Stimulated activated memory B cell treated with anti-CD40 and anti-IgM and Interleukin-4, amounts not matched to agents 10 μg/mL and 1 μg/mL and 100 μg/mL, for 72 hours (primary cell): ENCODE measurements at regions not wholly inside any gene's neighbourhood (a gene's known extent, or its start where the extent isn't known, plus 50 kb on each side); places are given as distances from the start of the nearest gene placed in this dataset.

Experiments
- ATAC-seq: fragments of 150-1000 bp; cut with Tn5 transposase; 2 replicates; pipeline ENCODE4 v1.10.0; 2021
- H3K27ac Mint-ChIP-seq: one replicate; pipeline ENCODE4 v1.8.0; 2022; ENCODE audit warnings: mild to moderate bottlenecking, mixed read lengths
- H3K27me3 Mint-ChIP-seq: one replicate; pipeline ENCODE4 v1.8.0; 2022; ENCODE audit warnings: mixed read lengths
- H3K36me3 Mint-ChIP-seq: one replicate; pipeline ENCODE4 v1.8.0; 2022; ENCODE audit warnings: mixed read lengths
- H3K4me1 Mint-ChIP-seq: one replicate; pipeline ENCODE4 v1.8.0; 2022; ENCODE audit warnings: mixed read lengths
- H3K4me3 Mint-ChIP-seq: one replicate; pipeline ENCODE4 v1.8.0; 2022; ENCODE audit warnings: mild to moderate bottlenecking, moderate library complexity, mixed read lengths
- H3K9me3 Mint-ChIP-seq: one replicate; pipeline ENCODE4 v1.8.0; 2022; ENCODE audit warnings: mixed read lengths

DNA sequence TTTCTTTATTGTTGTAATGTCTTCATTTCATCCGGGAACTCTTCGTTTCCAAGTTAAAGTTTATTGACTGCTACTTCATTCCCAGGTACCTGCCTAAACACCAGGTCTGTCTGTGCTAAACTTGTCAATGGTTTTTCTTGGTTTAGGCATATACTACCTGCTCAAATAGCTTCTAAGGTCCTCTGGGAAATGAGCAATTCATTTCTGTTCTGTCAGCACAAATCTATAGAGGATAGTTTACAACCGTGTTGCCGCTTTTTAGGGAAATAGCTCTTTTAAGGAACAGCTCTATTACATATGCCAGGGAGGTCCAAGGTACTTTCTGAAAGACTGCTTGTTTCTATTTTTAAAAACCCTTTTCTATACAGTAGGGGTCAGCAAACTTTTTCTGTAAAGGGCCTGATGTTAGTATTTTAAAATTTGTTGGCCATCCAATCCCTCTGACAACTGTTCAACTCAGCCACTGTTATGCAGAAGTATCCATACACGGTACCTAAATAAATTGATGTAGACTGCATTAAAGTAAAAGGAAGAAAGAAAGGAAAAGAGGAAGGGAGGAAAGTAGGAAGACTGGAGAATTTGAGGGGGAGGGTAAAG lies 222.7 kb upstream of the PTBP2 start:
- no peak overlapping the region for H3K27ac Mint-ChIP-seq
- ATAC-seq: no peak
- peaks cover 4% of the 10 kb centered on the region for H3K9me3 Mint-ChIP-seq

DNA sequence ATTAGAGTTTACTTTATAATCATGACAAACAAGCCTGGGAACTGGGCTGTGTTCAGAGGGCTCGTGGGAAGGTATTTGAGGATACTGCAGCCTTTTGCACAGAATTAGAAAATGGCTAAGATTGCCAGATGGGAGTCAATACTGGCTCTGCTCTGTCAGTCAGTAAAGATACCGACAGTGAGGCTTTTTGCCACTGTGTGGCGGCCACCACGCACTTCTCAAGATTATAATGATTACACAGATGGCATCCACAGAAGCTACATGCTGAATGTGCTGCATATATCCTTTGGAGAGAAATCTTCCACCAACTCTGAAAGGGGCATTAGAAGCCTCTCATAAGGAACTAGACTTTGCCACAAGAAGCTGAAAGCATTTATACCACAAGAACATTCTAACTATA lies 213.4 kb upstream of the PTBP2 start:
- no peak for ATAC-seq
- peaks cover 5% of the 10 kb centered on the region for H3K9me3 Mint-ChIP-seq
- H3K27me3 Mint-ChIP-seq: no peaks in the 10 kb centered on the region
- H3K4me3 Mint-ChIP-seq: no peak overlapping the region
- no peaks in the 10 kb centered on the region for H3K4me1 Mint-ChIP-seq
- no peak overlapping the region for H3K27ac Mint-ChIP-seq
- no peaks in the 10 kb centered on the region for H3K36me3 Mint-ChIP-seq

More for the DNA sequence above, 222.7 kb upstream of the PTBP2 start:
- no peak overlapping the region for H3K4me3 Mint-ChIP-seq
- no peaks in the 10 kb centered on the region for H3K4me1 Mint-ChIP-seq
- H3K27me3 Mint-ChIP-seq: no peaks in the 10 kb centered on the region
- no peaks in the 10 kb centered on the region for H3K36me3 Mint-ChIP-seq

DNA sequence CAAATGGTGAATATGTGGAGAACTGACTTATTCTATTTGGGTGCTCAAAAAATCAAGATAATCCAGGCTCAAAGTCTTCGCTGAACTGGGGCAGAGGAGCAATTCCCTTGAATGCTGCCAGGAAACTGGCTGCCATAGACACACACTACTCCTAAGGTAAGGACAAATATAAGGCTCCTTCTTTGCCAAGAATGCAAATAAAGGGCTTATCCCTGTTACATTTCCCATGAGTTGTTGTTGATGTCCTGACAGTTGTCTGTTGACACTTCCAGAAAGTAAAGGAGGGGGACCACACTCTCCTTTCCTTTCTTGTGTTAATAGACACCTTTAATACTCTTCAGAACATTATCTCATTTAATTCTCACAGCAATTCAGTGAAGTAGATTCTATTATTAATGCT lies 212.2 kb upstream of the PTBP2 start:
- ATAC-seq: no peak
- Mint-ChIP-seq H3K36me3 (no peaks in the 10 kb centered on the region), H3K4me1 (no peaks in the 10 kb centered on the region), H3K9me3 (peaks cover 5% of the 10 kb centered on the region), H3K27ac (no peak overlapping the region), H3K27me3 (no peaks in the 10 kb centered on the region), H3K4me3 (no peak overlapping the region)

DNA sequence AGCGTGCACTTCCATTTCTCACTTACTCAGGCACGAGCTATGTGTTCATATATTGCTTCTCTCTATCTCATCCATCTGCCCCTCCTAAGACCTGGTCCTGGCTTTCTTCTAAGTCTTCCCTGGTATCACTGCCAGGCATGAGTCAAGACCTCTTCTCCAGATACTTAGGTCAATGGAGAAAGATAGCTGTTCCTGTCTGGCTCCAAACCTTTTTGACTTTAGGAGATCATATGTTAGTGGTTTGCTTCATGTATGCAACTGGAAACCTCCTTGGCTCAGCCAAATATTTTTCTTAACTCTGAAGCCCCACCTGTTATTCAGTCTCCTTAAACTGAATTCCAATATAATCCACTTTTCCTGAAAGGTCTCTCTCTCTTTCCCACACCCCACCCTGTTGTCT lies 211.6 kb upstream of the PTBP2 start:
- Mint-ChIP-seq H3K9me3 (peaks cover 5% of the 10 kb centered on the region), H3K27me3 (no peaks in the 10 kb centered on the region), H3K4me3 (no peak overlapping the region), H3K27ac (no peak overlapping the region), H3K4me1 (no peaks in the 10 kb centered on the region), H3K36me3 (no peaks in the 10 kb centered on the region)
- ATAC-seq: no peak

DNA sequence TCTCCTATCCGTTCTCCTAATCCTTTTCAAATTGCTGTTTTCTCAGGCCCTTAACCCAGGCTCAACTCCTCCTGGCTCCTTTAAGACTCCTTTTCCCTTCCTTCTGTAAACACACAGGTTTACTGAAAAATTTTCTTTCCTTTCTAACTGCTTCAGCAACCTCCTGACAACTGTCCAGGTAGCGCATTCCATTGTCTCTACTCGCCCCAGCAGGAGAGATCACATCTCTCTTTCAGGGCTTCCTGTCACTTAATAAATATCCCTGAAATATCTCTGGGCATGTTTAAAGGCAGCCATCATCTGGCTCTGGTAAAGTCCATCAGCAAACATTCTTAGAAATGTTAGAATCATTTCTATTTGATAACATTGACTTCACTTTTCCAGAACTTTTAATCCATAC lies 211.2 kb upstream of the PTBP2 start:
- H3K4me1 Mint-ChIP-seq: no peaks in the 10 kb centered on the region
- peaks cover 5% of the 10 kb centered on the region for H3K9me3 Mint-ChIP-seq
- ATAC-seq: no peak
- H3K27ac Mint-ChIP-seq: no peak overlapping the region
- no peaks in the 10 kb centered on the region for H3K27me3 Mint-ChIP-seq
- H3K36me3 Mint-ChIP-seq: no peaks in the 10 kb centered on the region
- no peak overlapping the region for H3K4me3 Mint-ChIP-seq

DNA sequence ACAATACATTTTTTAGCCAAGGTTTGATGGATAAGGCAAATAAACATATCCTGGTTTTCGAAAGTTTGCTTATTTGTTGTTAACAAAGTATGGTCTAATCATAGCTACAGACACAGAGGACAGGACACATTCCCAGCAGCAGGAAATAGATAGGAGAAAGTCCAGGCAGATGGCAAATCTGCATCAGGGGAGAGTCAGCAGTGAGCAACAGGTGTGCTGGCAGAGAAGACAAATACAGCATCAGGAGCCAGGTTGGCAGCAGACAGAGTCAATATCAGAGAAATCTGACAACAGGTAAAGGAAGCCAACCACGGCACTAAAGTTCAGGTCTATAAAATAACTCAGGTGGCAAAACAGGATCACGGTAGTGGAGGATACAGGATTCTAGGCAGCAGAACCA lies 210.7 kb upstream of the PTBP2 start:
- peaks cover 5% of the 10 kb centered on the region for H3K9me3 Mint-ChIP-seq
- ATAC-seq: no peak
- H3K27me3 Mint-ChIP-seq: no peaks in the 10 kb centered on the region
- H3K27ac Mint-ChIP-seq: no peak overlapping the region
- H3K36me3 Mint-ChIP-seq: no peaks in the 10 kb centered on the region
- H3K4me1 Mint-ChIP-seq: no peaks in the 10 kb centered on the region
- no peak overlapping the region for H3K4me3 Mint-ChIP-seq

DNA sequence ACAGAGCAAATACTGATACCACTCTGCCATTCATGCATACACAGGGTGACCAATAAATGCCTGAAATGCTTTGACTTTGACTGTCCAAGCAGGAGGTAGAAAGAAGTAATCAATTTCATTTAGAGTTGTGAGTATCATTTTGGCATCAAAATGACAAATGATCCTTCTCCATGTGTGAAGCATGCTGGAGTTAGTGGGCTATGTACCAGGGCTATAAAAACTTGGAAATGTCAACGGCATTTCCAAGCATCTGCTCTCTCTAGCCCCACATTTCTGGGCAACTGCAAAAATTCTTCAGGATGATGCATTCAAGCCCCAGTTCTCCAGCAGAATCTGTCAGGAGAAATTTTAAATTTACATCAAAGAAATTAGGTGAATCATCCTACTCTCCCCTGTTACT lies 208.4 kb upstream of the PTBP2 start:
- no peaks in the 10 kb centered on the region for H3K27me3 Mint-ChIP-seq
- H3K4me1 Mint-ChIP-seq: no peaks in the 10 kb centered on the region
- H3K27ac Mint-ChIP-seq: no peak overlapping the region
- no peaks in the 10 kb centered on the region for H3K9me3 Mint-ChIP-seq
- H3K36me3 Mint-ChIP-seq: no peaks in the 10 kb centered on the region
- ATAC-seq: no peak
- no peak overlapping the region for H3K4me3 Mint-ChIP-seq

DNA sequence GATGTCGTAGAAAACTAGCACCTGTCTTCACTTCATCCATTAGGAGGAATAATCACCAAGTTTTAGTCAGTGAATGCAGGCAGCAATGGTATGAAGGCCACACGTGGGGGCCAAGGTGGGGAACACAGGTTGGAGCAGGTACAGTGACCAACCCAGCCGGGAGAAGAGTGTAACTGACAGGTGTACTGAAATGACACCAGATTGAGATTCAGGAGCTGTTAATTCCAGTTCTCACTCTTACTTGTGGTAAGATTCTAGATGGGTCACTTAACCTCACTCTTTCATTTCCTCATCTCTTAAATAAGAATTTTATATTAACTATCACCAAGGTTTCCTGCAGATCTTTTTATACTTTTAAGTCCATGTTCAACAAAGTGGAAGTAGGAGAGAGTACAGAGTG lies 206.2 kb upstream of the PTBP2 start:
- no peaks in the 10 kb centered on the region for H3K9me3 Mint-ChIP-seq
- H3K27me3 Mint-ChIP-seq: no peaks in the 10 kb centered on the region
- no peaks in the 10 kb centered on the region for H3K36me3 Mint-ChIP-seq
- no peak overlapping the region for H3K4me3 Mint-ChIP-seq
- ATAC-seq: peak; percentile 55
- no peaks in the 10 kb centered on the region for H3K4me1 Mint-ChIP-seq
- H3K27ac Mint-ChIP-seq: no peak overlapping the region

DNA sequence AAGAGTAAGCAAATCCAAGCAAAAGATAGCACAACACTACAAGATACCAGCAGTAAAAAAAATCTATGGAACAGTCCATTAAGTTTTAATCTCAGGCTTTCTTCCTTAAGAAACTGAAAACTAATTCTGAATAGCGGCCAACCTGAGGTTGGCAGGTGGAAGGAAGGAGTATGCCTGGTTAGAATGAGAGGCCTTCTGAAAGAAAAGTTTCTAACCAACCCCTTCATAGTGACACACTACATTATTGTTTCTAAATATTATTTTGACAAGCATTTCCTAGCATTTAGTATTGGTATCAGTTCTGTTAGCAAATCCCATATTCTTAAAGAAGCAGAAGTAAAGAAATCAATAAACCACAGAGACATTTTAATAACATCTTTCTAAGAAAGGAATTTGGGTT lies 205.7 kb upstream of the PTBP2 start:
- Mint-ChIP-seq H3K27me3 (no peaks in the 10 kb centered on the region), H3K4me1 (no peaks in the 10 kb centered on the region), H3K4me3 (no peak overlapping the region), H3K9me3 (no peaks in the 10 kb centered on the region), H3K36me3 (no peaks in the 10 kb centered on the region), H3K27ac (no peak overlapping the region)
- ATAC-seq: no peak

DNA sequence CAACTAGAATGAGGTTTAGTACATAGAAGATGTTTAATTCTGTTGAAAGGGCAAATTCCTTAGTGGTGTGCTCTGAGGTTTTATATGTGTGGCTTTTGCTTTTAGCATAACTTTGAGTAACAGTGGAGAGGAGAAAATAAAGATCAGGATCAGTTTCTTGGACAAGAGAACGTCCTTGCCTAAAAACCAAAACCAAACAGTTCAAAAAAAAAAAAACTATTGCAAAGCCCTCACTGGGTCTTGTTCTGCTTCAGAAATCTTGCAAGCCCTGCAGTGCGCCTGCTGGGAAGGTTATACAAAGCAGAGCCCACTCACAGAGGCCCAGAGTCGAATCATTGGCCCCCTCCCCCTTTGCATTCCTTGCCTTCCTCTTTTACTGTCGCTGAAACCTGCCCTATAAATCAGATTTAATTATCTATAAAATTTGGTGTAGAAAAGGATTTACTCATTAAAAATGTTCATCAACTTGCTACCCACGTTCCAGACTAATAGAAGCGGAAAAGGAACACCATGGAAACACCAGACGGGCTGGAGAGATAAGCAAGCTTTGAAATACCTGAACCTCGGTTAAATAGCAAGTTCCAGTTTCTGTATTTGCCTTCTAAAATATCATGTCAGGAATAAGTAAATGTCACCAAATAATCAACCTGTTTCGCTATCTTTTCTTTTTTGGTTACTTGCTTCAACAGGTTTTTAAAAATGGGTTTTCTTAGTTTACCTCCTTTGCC lies 201.6 kb upstream of the PTBP2 start:
- Mint-ChIP-seq H3K27me3 (no peaks in the 10 kb centered on the region), H3K36me3 (no peaks in the 10 kb centered on the region), H3K4me1 (no peaks in the 10 kb centered on the region), H3K27ac (no peak overlapping the region), H3K9me3 (no peaks in the 10 kb centered on the region), H3K4me3 (no peak overlapping the region)
- ATAC-seq: no peak

DNA sequence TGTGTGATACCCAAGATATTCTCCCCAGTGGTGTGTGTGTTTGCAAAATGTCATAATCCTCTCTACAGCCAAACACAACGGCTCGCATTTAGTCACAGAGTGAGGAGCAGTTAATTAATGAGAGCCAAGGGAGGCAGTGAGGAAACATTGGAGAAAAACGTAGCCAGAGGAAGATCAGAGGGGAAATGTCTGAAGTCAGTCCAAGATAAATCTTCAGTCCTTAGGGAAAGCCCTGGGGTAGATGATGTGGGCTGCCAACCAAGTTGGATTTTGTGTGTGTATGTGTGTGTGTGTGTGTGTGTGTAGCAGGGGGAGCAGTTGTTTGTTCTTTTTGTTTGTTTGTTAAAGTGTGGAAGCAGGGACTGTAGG lies 201.0 kb upstream of the PTBP2 start:
- Mint-ChIP-seq H3K27ac (no peak overlapping the region), H3K27me3 (no peaks in the 10 kb centered on the region), H3K4me1 (no peaks in the 10 kb centered on the region), H3K4me3 (no peak overlapping the region), H3K9me3 (no peaks in the 10 kb centered on the region), H3K36me3 (no peaks in the 10 kb centered on the region)
- ATAC-seq: no peak

DNA sequence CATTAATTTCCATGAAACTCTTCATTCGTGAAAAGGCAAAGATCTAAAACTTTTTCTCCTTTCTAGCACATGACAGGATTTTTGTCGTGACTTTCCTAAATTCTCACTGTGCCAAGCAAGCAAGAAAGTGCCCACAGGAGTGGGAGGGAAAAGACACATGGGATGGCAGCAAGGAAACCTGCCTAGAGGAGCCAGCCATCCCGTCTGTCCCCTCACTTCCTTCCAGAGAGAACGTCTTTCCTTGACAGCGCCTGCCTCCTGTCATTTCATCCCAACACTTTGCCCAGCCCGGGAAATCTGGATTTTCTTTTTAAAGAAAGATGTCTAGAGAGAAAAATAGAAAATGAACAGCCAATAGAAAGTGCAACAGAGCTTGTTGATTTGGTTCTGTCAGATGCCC lies 200.6 kb upstream of the PTBP2 start:
- Mint-ChIP-seq H3K4me1 (no peaks in the 10 kb centered on the region), H3K36me3 (no peaks in the 10 kb centered on the region), H3K9me3 (no peaks in the 10 kb centered on the region), H3K27me3 (no peaks in the 10 kb centered on the region), H3K27ac (no peak overlapping the region), H3K4me3 (no peak overlapping the region)
- ATAC-seq: no peak

DNA sequence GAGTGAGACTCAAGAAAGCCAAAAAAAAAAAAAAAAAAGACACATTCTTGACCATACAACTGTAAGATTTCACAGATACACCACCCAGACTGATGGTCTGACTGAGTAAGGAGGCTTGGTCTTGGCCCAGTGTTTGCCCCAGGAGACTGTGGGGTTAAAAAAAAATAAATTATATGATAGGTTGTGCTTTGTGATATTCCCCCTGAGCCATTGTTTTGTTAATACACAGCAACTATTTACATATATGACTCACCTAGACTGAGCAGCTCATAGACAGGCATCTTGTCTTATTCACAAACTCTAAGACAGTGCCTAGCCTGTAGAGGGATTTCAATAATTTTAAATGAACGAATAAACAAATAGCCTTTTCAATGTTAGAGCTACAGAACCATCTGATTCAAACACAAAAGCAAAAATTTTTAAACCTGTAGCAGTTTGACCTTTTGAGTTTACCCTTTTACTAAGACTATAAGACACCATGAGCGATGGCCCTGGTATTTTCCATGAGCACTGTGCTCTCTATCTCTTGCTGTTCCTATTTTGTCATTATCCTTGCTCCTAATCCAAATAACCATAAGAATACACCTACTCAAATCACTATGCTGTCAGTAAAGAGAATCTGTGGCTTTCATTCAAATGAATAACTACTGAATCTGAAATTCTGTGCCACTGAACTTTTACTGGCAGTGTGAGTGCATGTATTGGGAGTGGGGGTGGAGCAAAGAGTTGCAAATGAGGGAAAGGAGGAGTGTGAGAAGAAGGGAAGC lies 199.4 kb upstream of the PTBP2 start:
- no peaks in the 10 kb centered on the region for H3K36me3 Mint-ChIP-seq

DNA sequence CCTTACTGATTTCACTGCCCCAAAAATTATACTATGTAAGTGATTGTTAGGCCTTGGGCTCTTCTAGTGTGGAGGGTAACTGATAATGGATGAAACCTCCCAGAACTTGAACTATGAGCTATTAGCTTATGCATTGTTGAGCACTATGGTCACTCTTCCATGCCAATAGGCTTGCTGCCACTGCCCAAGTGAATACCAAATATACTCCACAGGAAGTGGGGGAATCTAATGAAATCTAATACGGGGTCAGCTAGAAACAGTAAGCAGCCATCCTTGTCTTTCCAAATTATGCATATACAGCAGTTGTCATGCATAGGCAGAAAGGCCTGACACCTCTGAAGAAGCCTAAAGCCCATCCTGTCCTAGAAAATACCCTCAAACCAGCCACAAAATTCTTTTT lies 198.7 kb upstream of the PTBP2 start:
- no peaks in the 10 kb centered on the region for H3K4me1 Mint-ChIP-seq
- H3K9me3 Mint-ChIP-seq: peaks cover 6% of the 10 kb centered on the region
- H3K27ac Mint-ChIP-seq: no peak overlapping the region

More for the DNA sequence above, 199.4 kb upstream of the PTBP2 start:
- Mint-ChIP-seq H3K27me3 (no peaks in the 10 kb centered on the region), H3K4me3 (no peak overlapping the region), H3K4me1 (no peaks in the 10 kb centered on the region), H3K9me3 (peaks cover 3% of the 10 kb centered on the region), H3K27ac (no peak overlapping the region)
- no peak for ATAC-seq

DNA sequence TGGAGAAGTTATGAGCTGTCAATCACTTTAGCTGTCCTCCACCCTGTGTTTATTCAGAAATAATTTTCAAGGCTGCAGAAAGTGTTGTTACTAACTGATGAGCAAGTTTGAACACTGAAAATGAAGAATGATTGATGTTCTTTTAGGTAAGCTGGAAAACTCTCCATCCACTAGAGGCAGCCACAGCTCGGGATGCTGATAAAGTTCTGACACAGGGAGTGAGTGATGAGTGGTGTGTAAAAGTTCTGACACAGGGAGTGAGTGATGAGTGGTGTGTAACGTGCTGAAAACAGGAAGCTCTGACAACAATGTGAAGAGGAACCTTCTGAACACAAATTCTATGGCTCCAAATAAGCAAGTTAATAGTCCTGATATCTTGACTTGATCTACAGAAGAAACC lies 197.5 kb upstream of the PTBP2 start:
- peaks cover 14% of the 10 kb centered on the region for H3K9me3 Mint-ChIP-seq
- H3K4me3 Mint-ChIP-seq: no peak overlapping the region
- ATAC-seq: no peak
- no peaks in the 10 kb centered on the region for H3K27me3 Mint-ChIP-seq
- no peak overlapping the region for H3K27ac Mint-ChIP-seq
- no peaks in the 10 kb centered on the region for H3K36me3 Mint-ChIP-seq
- no peaks in the 10 kb centered on the region for H3K4me1 Mint-ChIP-seq

More for the DNA sequence above, 198.7 kb upstream of the PTBP2 start:
- H3K27me3 Mint-ChIP-seq: no peaks in the 10 kb centered on the region
- H3K4me3 Mint-ChIP-seq: no peak overlapping the region
- ATAC-seq: no peak
- no peaks in the 10 kb centered on the region for H3K36me3 Mint-ChIP-seq
